ENCODE measurements at regions not wholly inside any gene's neighbourhood (a gene's known extent, or its start where the extent isn't known, plus 50 kb on each side); places are given as distances from the start of the nearest gene placed in this dataset.
A peak's percentile ranks its signal among the peaks of the same experiment; 100 is the strongest.
"Not testable (repeated sequence)": the region's sequence is repeated elsewhere in the genome, so short reads cannot be mapped to it uniquely, and the experiment has no call there.

DNA sequence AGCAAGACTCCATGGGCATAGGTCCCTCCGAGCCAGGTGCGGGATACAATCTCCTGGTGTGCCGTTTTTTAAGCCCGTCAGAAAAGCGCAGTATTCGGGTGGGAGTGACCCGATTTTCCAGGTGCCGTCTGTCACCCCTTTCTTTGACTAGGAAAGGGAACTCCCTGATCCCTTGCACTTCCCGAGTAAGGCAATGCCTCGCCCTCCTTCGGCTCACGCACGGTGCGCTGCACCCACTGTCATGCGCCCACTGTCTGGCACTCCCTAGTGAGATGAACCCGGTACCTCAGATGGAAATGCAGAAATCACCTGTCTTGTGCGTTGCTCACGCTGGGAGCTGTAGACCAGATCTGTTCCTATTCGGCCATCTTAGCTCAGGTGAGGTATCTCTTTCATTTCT, 344.1 kb upstream of the ZNF32 start:
- DNase-seq, result not testable (repeated sequence)

GRCh38 chr10:43986374-43986773, 337.7 kb upstream of the ZNF32 start:
- no peak for DNase-seq

DNA sequence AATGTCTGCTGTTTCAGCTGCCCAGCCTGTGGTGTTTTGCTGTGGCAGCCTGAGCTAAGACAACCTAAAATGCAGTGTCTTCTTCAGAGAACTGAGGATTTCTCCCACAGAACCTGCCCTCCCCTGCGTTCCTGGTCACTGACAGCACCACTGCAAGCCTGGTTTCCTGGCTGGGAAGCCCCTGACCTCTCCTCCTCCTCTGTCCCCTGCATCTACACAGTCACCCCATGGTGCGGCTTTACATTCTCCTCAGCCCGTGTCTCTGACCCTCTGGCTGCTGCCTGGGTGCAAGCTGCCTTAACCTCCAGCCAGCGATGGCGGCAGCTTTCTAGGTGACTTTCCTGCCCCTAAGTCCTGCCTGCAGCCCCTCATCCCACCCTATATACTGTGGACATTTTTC, 337.3 kb upstream of the ZNF32 start:
- no peak for DNase-seq

GRCh38 chr10:43983856-43984271, 335.2 kb upstream of the ZNF32 start:
- no peak for DNase-seq

DNA sequence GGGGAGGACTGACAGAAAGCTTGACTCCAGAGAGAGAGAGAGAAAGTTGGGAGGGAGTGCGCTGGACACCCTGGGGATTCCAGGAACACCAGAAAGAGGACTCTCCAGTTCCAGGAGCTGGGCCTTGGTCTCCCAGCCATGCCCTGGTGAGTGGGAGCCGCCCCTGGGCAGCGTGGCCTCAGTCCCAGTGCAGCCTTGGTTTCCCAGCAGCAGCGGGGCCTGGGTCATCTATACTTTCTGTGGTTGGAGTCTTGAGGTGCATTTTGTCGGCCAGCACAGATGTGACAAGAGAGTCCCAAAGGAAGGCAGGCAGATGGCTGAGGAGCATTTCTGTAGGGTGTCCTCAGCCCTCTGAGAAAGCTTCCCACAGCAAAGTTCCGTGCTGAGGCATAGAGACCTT, 334.7 kb upstream of the ZNF32 start:
- no peak for DNase-seq

DNA sequence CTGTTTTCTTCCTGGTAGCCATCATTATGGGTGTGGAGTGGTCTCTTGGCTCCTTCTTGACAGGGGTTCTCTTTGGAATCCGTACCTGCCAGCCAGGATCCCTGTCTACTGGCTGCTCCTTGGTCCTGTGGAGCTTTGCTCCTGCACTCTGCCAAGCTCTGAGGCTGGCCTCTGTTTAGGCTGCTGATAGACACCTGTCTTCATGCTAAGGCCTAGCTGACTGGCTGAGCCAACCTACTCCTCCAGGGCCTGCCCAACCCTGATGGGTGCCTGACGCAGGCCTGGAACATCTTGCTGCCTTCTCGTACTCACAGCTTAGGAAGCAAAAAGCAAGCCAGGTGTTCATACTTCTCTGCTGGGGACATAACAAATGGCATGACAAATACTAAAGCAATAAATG, 333.6 kb upstream of the ZNF32 start:
- DNase-seq, result no peak

- no peak for DNase-seq
Observed at GRCh38 chr10:43981696-43982095, 333.0 kb upstream of the ZNF32 start.

DNA sequence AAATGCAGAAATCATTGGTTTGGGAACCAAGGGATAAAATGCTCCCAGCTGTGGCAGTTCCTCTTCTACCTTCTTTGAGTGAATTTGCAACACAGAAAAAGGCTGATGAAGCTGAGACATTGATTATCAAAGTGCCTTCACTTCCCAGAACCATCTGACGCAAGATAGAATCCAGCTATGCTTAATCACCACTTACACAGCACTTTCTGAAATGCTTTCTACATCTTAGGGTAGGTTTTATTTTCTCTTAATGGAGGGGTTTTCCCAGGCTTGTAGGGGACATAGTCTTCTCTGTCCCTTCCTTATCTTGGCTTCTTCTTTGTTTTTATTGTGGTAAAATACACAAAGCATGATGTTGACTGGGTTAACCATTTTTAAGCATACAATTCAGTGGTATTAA, 332.6 kb upstream of the ZNF32 start:
- no peak for DNase-seq

GRCh38 chr10:43980715-43981114, 332.0 kb upstream of the ZNF32 start:
- DNase-seq, result peak in 1 of 2 experiments; percentile 5

GRCh38 chr10:43980313-43980712, 331.6 kb upstream of the ZNF32 start:
- no peak for DNase-seq

GRCh38 chr10:43979551-43979950, 330.9 kb upstream of the ZNF32 start:
- no peak for DNase-seq

DNA sequence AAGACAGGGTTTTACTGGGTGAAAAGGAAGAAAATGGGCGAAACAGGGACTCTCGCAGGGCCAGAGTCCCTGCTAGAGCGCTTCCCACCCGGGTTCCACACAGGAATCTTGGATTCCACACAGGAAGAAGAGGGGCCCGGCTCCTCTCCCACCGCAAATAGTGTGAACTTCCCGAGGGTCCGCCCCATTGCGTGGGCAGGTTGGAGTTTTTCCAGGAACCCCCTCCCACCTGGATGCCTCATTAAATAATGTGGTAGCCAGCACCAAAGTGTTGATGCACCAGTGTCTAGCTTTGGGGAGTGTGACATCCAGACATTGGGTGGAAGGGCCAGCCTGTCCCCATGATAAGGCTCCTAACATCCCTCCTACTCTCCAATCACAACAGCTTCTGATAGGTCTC, 330.3 kb upstream of the ZNF32 start:
- DNase-seq, result no peak

- DNase-seq, result no peak
Observed at GRCh38 chr10:43978091-43978490, 329.4 kb upstream of the ZNF32 start.

GRCh38 chr10:43976292-43976691, 327.6 kb upstream of the ZNF32 start:
- no peak for DNase-seq

- DNase-seq, result peak in 1 of 2 experiments; percentile 4
Observed at GRCh38 chr10:43973801-43974200, 325.1 kb upstream of the ZNF32 start.

DNA sequence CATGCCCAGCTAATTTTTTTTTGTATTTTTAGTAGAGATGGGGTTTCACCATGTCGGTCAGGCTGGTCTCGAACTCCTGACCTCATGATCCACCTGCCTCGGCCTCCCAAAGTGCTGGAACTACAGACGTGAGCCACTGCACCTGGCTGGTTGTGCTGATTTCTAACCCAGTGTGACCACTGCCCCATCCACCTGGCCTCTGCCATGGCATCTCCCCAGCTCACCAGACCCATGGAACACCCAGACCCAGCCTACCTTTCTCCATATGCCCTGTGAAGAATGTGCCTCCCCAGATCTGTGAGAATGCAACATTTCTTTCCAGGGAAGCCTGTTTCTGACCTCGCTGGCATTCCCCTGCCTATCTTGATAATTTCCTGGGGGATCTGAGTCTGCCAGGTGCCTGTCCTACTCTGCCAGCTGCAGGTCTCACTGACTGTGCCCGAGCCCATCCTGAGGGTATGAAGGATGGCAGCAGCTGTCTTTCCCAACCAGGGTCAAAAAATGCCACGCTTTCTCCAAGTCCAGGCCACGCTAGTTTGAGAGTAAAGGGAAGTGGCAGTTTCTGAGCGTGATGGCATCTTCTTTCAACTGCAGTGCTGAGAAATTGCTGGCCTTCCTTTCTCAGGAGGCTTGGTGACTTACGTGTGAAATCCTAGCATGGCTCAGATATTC, 324.4 kb upstream of the ZNF32 start:
- DNase-seq, result no peak

- peak in 1 of 2 experiments; percentile 10 for DNase-seq
Observed at GRCh38 chr10:43971981-43972380, 323.3 kb upstream of the ZNF32 start.

GRCh38 chr10:43971306-43971705, 322.6 kb upstream of the ZNF32 start:
- no peak for DNase-seq

GRCh38 chr10:43970717-43971116, 322.0 kb upstream of the ZNF32 start:
- no peak for DNase-seq

GRCh38 chr10:43970018-43970698, 321.5 kb upstream of the ZNF32 start:
- DNase-seq, result peak in 1 of 2 experiments; percentile 7

DNA sequence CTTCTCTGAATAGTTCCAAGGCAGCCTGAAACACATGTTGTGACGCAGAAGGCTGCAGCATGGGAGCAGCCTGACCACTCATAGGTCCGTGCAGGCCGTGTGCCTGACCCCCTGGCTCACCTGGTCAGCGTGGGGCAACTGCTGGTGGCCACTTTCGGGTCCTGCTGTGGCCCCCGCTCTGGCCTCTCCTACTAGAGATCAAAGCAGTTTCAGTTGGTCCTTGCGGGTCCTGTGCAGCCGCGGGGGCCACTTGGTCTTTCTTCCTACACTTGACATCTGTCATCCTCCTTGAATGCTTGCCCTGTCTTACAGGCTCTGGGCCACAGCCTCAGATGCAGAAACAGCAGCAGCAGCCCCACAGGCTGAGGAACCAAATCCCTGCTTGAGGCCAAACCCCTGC, 320.8 kb upstream of the ZNF32 start:
- no peak for DNase-seq

DNA sequence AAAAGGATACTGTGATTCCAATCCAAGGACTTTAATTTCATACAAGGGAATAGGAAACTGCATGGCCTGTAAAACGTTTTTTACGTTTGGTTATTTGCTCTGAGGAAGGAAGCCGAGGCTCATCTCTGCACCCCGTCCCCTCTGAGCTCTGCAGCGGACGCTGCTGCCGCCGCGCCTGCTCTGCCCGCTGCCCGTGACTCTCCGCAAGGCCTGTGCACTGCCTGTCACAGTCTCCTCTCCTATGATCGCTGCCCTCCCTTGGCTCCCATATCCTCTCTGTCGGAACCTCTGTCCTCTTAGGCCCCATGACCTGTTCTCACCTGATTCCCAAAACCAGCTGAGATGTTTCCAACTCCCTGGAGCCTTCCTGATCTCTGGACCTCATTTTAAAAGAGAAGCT, 320.3 kb upstream of the ZNF32 start:
- no peak for DNase-seq

DNA sequence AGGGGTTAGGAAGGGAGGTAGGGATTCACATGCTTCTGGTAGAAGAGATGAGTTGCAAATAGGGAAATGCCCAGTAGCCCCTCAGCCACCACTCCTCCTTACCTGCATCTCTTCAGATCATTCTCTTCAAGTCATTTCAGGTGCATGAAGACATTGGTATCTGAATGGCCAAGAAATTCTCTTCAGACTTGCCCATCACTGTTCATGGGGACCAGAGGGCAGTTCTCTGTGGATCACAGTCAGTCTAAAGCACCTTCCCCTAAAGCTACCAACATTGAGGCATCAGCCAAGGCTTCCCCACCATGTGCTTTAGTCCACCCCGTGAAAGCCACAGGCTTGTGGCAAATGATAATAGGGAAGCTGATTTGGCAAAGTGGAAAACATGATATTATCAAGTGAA, 319.4 kb upstream of the ZNF32 start:
- no peak for DNase-seq

- DNase-seq, result peak in 1 of 2 experiments; percentile 7
Observed at GRCh38 chr10:43966571-43966965, 317.9 kb upstream of the ZNF32 start.

All from activated T-cell treated with anti-CD3 and anti-CD28 coated beads, Interleukin-2, amount 50 U/mL, for 48 hours (primary cell).